GM06990 (cell line): ENCODE measurements at regions not wholly inside any gene's neighbourhood (a gene's known extent, or its start where the extent isn't known, plus 50 kb on each side); places are given as distances from the start of the nearest gene placed in this dataset.

Experiments used
- DNase-seq: peaks from one replicate; pipeline ENCODE4 v3.0.0-alpha.2; 2011; ENCODE audit not compliant: insufficient read length; ENCODE audit errors: extremely low read depth
- H3K27me3 ChIP-seq: replicated peaks from 2 replicates; pipeline ENCODE4 v1.6.0; 2011; ENCODE audit warnings: low read length; ENCODE audit not compliant: control insufficient read depth, insufficient read depth
- H3K36me3 ChIP-seq: 2 replicates; pipeline ENCODE4 v1.5.1; 2011; ENCODE audit warnings: low read length; ENCODE audit not compliant: control insufficient read depth, insufficient read depth
- H3K4me3 ChIP-seq: replicated peaks from 2 replicates; pipeline ENCODE4 v1.5.1; 2011; ENCODE audit warnings: low read depth, mild to moderate bottlenecking, control low read depth, low read length
- TF ChIP-seq, protein P1 (sequence below): IDR thresholded peaks from 2 replicates; pipeline ENCODE4 v1.5.1; 2011; ENCODE audit warnings: low read length, control low read depth, mild to moderate bottlenecking, inconsistent platforms; ENCODE audit not compliant: insufficient read depth, poor library complexity, severe bottlenecking

DNA sequence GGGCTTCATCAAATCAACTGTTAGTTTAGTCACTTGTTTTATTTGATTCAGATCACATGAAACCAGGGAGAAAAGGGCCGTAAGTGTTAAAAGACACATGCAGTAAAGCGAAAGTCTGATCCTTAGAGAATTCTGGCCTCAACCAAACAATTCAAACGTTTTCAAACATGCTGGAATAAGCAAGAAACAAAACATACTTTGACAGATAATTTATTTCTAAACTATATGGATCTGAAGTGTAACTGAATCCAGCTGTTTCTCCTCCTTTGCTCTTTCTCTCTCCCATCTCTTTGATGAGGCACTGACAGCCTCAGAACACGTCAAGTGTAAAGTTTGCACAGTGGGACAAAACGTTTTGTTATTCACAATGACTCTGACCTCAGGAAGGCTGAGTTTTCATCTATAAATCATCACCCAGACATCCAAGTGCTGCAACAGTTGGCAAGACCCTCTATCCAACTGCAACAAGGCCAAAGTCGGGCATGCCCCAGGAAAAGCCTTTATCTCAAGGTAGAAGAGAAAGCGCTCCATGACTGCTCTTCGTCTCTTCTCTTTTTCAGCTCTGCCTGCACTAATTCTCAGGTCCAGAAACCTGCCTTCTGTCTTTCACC, 267.1 kb upstream of the MYOCD start:
- TF ChIP-seq, protein P1, sequence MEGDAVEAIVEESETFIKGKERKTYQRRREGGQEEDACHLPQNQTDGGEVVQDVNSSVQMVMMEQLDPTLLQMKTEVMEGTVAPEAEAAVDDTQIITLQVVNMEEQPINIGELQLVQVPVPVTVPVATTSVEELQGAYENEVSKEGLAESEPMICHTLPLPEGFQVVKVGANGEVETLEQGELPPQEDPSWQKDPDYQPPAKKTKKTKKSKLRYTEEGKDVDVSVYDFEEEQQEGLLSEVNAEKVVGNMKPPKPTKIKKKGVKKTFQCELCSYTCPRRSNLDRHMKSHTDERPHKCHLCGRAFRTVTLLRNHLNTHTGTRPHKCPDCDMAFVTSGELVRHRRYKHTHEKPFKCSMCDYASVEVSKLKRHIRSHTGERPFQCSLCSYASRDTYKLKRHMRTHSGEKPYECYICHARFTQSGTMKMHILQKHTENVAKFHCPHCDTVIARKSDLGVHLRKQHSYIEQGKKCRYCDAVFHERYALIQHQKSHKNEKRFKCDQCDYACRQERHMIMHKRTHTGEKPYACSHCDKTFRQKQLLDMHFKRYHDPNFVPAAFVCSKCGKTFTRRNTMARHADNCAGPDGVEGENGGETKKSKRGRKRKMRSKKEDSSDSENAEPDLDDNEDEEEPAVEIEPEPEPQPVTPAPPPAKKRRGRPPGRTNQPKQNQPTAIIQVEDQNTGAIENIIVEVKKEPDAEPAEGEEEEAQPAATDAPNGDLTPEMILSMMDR: no peak
- no peak for DNase-seq
- Histone ChIP-seq H3K4me3 (no peak overlapping the region), H3K27me3 (no peaks in the 10 kb centered on the region), H3K36me3 (no peaks in the 10 kb centered on the region)

DNA sequence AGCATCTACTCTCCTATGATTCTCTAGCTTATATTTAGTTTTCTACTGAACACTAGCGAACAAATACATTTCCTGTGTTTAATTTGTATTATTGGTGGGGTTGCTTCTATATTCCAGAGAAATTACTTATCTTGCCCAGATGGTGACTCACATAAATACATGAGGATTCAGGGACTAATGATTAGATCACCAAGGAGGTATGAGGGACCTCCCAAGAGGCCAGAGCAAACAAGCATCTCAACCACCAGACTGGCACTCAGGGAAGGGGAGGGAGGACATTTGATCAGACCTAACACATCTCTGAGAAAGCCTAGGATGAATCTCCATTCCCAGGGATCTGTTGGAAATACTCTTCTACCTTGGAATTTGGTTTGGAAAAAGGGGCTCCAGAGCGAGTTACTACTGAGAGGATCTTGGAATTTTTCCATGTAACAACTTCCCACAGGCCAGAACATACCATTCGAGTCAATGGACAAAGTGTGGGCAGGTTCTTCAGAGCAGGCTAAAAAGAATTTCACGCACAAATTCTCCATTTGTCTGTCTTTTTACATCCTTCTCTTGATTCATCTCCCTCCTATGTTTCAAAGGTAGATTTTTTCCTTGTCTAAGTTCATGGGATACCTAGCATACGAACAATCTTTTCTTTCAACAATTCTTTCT, 262.6 kb upstream of the MYOCD start:
- Histone ChIP-seq H3K27me3 (no peaks in the 10 kb centered on the region), H3K4me3 (no peak overlapping the region), H3K36me3 (no peaks in the 10 kb centered on the region)
- DNase-seq: no peak
- TF ChIP-seq, protein P1: no peak

DNA sequence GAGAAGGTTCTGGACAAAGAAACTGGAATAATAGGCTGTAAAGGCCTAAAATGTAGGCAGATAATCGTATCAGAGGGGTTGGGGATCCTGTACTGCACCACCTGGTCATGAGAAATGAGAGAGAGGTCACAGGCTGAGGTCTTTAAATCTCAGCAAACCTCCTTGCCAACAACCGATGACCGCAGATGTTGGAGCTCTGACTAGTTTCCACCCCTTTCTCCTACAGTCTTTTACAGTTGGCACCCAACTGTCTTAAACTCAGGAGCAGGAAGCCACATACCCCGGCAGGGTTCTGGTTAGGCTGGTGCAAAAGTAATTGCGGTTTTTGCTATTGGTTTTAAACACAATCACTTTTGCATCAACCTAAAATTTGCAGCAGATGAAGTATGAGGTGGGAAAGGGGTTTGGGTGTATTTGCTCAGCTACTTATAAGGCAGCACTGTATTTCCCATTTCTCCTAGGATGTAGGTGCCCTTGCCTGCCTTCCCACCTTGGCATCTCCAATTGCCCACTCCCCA, 261.8 kb upstream of the MYOCD start:
- no peaks in the 10 kb centered on the region for H3K27me3 ChIP-seq
- no peak overlapping the region for H3K4me3 ChIP-seq
- TF ChIP-seq, protein P1: no peak
- DNase-seq: no peak
- no peaks in the 10 kb centered on the region for H3K36me3 ChIP-seq

DNA sequence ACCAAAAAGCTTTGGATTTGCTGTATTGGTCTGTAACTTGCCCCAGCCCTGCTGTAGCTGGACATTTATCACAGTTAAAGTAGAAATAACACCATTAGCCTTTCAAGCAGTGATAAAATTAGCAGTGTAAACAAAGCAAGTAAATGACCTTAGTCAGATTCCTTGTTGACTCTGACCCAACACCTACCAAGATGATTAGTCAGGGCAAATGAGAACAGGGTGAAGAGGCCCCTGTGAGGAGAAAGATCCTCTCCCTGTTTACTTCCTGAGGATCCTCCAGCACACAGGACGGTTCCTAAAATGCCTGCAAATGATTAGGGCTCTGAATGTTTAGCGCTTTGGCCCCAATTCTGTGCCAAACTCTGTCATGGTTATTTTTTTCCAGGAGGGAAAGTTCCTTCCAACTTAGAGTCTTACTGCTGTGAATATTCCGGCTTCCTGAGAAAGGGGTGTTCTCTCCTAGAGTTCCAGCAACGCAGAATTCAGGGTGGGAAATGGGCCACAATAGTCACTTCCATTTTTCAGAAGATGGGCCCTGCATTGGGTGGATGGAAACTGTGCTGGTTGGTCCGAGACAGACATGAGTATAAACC, 259.0 kb upstream of the MYOCD start:
- no peak for DNase-seq
- Histone ChIP-seq H3K36me3 (no peaks in the 10 kb centered on the region), H3K4me3 (no peak overlapping the region), H3K27me3 (no peaks in the 10 kb centered on the region)
- TF ChIP-seq, protein P1: no peak

DNA sequence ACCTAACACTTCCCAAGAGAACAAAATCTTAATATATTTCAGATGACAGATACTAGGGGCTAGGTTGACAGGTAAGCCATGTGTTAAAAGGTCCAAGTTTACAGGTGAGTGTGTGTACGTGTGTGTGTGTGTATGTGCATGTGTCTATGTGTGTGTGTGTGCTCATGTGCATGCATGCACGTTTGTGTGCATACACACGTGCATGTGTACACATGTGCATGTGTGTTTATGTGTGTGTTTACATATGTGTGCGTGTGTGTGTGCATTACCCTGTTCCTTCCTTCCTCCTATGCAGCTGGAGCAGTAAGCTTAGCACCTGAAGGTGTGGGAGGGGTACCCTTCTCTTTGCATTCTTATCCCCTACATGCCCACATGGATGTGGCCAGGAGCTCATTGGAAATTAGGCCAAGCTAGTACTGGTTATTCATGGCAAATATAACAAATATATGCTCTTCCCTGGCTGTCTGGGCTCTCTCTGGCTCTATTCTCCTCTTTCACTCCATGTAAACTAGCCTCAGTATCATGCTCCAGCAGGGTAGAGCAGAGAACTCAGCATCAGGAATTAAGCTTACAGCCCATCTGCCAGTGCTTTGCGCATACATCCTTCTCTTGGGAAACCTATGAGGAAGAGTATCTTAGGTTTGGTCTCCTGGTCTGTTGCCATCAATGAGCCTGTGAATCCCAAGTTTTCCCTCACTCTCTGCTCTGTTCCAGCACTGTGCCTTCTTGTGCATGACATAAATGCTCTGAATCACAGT, 258.0 kb upstream of the MYOCD start:
- Histone ChIP-seq H3K36me3 (no peaks in the 10 kb centered on the region), H3K4me3 (no peak overlapping the region), H3K27me3 (no peaks in the 10 kb centered on the region)
- TF ChIP-seq, protein P1: no peak
- DNase-seq: no peak
